Stimulated activated CD8-positive, alpha-beta memory T cell treated with anti-CD3 and anti-CD28 coated beads, Interleukin-12 subunit alpha, Interleukin-12 subunit beta, amount 100 ng/mL, for 24 hours (primary cell): ENCODE measurements at regions not wholly inside any gene's neighbourhood (a gene's known extent, or its start where the extent isn't known, plus 50 kb on each side); places are given as distances from the start of the nearest gene placed in this dataset.
"Not testable (repeated sequence)": the region's sequence is repeated elsewhere in the genome, so short reads cannot be mapped to it uniquely, and the experiment has no call there.

ENCODE experiments used
- DNase-seq: peaks from one replicate; pipeline ENCODE4 v3.0.0-alpha.2; 2020; ENCODE audit errors: extremely low read depth

DNA sequence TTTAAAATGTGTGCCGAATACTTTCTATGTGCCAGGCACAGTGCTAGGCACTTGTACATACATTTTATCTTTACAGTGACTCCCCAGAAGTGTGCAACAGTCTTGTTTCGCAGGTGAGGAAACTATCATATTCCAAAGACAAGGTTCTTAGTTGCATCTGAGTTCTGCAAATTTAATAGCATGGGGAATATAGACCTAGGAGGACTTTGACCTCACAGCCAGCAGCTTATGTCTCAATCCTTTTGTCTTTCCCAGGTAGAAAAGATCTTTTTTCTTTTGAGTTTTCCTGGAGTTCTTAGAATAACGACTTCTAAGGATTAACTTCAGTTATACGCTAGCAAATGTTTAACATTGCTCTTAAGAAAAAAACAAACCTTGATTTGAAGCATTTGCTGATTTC lies 482.8 kb upstream of the ZMIZ1 start:
- DNase-seq, result no peak

GRCh38 chr10:78588194-78588811 lies 480.5 kb upstream of the ZMIZ1 start:
- no peak for DNase-seq

GRCh38 chr10:78589687-78590086 lies 479.1 kb upstream of the ZMIZ1 start:
- no peak for DNase-seq

GRCh38 chr10:78591066-78591465 lies 477.7 kb upstream of the ZMIZ1 start:
- no peak for DNase-seq

DNA sequence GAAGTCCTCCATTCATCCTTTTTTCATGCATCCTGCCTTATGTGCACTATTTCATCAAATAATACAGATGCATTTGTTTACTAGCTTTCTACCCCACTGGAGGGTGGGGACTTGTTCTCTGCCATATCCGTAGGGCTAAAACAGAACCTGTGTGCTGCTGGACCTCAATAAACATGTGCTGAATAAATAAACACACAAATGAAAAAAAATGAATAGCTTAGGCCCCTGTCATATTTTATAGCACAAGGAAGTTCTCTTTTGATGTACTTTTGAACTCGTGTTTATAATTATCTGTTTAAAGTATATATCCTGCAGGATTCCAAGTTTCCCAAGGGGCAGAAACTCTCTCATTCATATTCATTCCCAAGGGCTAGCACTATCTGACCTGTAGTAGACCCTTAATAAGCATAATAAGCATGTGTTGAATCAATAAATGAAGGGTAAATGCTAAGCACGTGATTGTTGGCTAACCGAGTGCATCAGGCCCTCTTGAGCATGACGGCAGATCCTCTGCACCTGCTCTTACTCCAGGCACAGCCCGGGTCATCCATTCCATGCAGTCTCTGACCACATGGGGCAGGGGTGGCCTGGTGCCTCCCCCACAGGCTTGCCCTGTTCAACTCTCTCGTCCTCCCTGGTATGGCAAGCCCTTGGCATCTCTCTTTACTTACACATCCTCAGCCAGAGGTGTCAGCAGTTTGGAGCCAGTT lies 474.1 kb upstream of the ZMIZ1 start:
- no peak for DNase-seq

DNA sequence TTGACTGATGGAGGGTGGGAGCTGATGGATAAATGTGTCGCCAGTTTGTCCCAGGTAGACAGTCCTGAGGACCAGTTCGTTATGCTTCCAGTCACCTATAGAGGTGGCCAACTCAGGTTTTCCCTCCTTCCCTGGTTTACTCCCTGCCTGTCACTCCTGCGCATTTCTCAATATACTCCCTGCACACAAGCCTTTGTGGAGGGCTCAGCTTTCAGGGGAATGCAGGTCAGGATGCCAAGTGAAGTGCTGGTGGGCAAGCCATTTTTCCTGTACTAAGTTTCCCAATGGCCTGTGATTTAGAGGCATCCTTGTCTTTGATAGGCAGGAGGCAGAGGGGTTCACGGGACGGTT lies 473.5 kb upstream of the ZMIZ1 start:
- DNase-seq, result no peak

- DNase-seq, result no peak
Observed at GRCh38 chr10:78596556-78596955, 472.2 kb upstream of the ZMIZ1 start.

DNA sequence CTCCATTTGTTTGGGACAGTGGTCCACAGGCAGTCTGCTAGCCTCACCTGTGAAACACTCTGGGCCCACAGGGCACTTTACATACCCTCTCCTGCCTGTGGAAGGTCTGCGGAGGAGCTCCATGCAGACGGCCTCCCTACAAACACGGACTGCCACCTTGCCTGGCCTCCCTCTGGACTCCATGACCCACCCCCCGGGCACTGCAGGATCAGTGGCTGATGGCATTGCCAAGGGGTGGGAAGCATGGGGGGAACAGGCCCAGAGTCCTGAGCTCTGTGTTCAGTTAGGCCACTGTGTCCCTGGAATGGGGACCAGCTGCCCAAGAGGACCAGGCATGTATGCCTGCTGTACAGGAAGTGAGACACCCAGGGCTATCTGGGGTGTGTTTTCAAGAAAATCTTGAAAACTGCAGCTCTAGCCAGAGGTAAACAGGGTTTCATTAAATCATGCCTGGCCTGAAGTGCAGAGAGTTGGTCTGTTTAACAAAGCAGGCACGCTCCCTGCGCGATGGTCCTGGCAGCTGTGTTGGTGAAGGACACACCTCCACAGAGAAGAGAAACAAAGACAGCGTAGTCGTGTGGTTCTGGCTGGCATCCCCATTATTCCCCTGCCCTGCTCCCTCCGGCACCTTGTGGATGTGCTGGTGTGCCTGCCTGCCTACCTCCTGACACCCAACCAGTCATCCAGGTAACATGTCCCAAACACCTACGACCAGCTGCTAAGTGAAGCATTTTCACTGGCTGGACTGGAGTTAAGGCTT lies 470.8 kb upstream of the ZMIZ1 start:
- DNase-seq, result no peak

- no peak for DNase-seq
Observed at GRCh38 chr10:78599122-78599853, 469.5 kb upstream of the ZMIZ1 start.

DNA sequence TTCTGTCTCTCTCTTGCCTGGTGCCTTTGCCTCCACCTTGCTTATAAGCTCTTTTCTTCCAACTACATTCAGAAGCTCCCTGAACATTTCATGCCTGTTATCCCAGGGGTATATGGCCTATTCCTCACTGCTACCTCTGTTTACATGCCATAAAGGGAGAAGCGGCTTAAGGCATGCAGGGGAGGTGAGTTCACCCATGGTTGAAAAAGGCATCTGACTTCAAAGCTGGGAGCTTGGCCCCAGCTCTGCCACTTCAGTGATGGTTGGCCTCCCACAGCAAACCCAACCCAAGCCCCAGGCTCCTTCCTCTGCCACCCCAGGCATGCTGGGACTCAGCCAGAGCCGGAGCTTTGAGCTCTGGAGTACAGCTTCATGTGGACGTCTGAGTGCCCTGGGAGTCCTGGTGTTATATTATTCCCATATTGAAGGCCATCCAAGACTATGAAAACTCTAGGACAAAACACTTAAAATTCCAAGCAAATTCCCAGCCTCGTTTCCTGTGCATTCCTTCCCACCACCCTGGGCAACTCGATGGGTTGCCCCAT lies 468.6 kb upstream of the ZMIZ1 start:
- no peak for DNase-seq

DNA sequence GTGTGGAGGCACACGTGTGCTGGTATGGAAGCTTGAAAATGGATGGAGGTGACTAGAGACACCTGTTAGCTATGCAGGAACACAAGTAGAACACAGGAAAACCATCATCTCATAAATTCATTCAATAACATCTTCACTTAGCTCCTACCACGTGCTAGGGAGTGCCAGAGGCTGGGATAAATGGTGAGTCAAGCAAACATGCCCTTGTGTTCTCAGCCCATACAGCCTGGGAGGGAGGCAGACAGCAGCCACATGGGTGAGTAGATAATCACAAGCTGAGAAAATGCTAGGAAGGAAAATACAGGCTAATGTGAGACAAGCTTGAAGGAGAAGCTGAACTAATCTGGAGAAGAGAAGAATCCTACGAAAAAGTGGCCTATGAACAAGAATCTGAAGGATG lies 468.0 kb upstream of the ZMIZ1 start:
- no peak for DNase-seq

GRCh38 chr10:78602201-78602932 lies 466.4 kb upstream of the ZMIZ1 start:
- no peak for DNase-seq

DNA sequence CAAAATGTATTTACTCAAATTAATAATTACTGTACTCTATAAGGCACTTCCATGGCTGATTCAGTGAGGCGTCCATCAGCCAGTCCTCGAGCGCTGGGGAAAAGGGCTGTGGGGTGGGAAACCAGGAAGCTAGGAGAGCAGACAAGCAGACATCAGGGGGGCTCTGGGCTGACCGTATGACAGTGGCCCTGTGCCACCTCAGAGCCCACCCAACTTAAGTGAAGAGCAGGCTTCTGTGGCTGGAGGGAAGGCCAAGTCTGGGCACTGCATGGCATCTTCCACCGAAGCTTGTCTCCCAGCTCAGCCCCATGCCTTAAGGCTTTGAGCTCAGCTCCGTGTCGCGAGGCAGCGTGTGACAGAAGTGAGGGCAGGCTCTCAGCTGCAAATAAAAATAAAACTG lies 464.5 kb upstream of the ZMIZ1 start:
- DNase-seq, result no peak

- DNase-seq, result no peak
Observed at GRCh38 chr10:78604721-78605120, 464.0 kb upstream of the ZMIZ1 start.

DNA sequence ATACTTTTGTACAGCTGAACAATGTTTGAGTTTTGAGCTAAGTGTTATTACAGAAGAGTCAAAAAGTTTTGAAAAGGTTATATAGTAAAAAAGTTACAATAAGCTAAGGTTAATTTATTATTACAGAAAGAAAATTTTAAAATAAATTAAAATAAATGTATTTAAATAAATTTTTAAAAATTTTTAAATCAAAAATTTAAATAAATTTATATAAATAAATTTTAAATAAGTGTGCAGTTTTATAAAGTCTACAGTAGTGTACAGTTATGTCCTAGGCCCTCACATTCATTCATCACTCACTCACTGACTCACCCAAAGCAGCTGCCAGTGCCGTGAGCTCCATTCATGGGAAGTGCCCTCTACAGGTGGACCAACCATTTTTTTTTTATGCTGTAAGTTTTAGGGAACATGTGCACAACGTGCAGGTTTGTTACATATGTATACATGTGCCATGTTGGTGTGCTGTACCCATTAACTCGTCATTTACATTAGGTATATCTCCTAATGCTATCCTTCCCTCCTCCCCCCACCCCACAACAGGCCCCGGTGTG lies 462.9 kb upstream of the ZMIZ1 start:
- DNase-seq, result no peak

DNA sequence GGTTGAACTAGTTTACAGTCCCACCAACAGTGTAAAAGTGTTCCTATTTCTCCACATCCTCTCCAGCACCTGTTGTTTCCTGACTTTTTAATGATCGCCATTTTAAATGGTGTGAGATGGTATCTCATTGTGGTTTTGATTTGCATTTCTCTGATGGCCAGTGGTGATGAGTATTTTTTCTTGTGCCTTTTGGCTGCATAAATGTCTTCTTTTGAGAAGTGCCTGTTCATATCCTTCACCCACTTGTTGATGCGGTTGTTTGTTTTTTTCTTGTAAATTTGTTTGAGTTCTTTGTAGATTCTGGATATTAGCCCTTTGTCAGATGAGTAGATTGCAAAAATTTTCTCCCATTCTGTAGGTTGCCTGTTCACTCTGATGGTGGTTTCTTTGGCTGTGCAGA lies 462.0 kb upstream of the ZMIZ1 start:
- not testable (repeated sequence) for DNase-seq

DNA sequence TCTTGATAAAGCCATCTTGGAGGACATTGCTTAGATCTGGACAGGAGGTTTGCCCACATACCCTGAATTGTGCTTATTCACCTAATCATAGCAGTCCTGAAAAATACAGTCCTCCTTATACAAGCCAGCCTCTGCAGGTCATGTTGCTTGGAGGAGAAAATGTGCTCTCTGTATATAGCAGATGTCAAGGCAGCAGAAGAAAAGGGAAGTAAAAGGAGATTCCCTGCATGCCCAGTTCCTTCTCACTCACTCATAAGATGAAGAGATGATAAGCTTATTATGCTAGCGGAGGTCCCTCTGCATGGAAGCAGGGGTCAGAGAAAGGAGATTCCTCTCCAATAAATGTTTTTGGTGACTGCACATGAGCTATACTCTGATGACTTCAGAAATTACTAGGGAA lies 458.8 kb upstream of the ZMIZ1 start:
- no peak for DNase-seq

DNA sequence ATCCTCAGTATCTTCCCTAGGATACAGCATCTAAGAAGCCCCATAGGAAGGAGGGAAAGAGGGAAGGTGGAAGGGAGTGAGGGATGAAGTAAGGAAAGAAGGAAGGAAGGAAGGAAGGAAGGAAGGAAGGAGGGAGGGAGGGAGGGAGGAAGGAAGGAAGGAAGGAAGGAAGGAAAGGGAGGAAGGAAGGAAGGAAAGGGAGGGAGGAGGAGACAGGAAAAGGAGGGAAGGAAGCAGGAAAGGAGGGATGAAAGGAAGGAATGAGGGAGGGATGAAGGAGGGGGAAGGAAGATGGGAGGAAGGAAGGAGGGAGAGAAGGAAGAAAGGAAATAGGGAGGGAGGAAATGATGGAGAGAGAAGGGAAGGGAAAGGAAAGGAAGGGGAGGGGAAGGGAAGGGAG lies 455.6 kb upstream of the ZMIZ1 start:
- no peak for DNase-seq

DNA sequence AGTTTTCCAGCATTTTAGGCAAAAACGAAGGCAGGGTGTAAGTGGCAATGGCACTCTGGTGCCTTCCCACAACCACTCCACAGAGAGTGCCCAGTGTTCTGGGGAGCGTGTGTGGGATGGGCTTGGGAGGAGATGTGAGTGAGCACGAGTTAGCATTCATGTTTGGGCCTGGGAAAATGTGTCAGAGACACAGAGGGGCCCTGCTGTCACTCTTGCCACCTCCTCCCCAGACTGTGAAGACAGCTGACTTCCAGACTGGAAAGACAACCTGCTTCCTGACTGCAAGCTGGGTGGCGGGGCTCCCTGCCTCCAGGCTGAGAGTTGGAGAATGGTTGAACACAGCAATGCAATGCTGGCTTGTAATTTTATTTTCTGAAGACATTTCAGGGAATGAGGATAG lies 454.5 kb upstream of the ZMIZ1 start:
- DNase-seq, result no peak

GRCh38 chr10:78614744-78615143 lies 454.0 kb upstream of the ZMIZ1 start:
- no peak for DNase-seq

- DNase-seq, result no peak
Observed at GRCh38 chr10:78616125-78616695, 452.6 kb upstream of the ZMIZ1 start.
